Keratinocyte (primary cell): ENCODE measurements at regions not wholly inside any gene's neighbourhood (a gene's known extent, or its start where the extent isn't known, plus 50 kb on each side); places are given as distances from the start of the nearest gene placed in this dataset.

ENCODE experiments used
- DNase-seq: peaks from one replicate; pipeline ENCODE4 v3.0.0-alpha.2; 2011; ENCODE audit warnings: low read depth, missing footprints, low spot score
- FAIRE-seq: peaks from 2 replicates; lab custom pipeline; 2011; peaks lifted over from hg19 to GRCh38; lab: Jason Lieb, UNC
- H2AFZ ChIP-seq: 2 replicates; pipeline ENCODE4 v1.6.0; 2012; ENCODE audit warnings: low read length, control low read depth, inconsistent platforms; ENCODE audit not compliant: control insufficient read depth
- H3K27ac ChIP-seq: 2 replicates; pipeline ENCODE4 v1.5.1; 2011; ENCODE audit warnings: low read length; ENCODE audit not compliant: control insufficient read depth, insufficient read depth
- H3K27me3 ChIP-seq: 3 replicates; pipeline ENCODE4 v1.6.0; 2011; ENCODE audit warnings: low read length; ENCODE audit not compliant: control insufficient read depth, insufficient read depth; ENCODE audit errors: extremely low read depth
- H3K36me3 ChIP-seq, 2 experiments: 2 replicates in 1 of 2; 3 replicates in 1 of 2; pipeline ENCODE4 v1.5.1; 2011; ENCODE audit warnings: low read length in 2 of 2, mild to moderate bottlenecking in 1 of 2; ENCODE audit not compliant: control insufficient read depth in 2 of 2, insufficient read depth in 2 of 2; ENCODE audit errors: extremely low read depth in 1 of 2
- H3K4me1 ChIP-seq: 3 replicates; pipeline ENCODE4 v1.5.1; 2011; ENCODE audit warnings: low read length; ENCODE audit not compliant: control insufficient read depth, insufficient read depth; ENCODE audit errors: extremely low read depth
- H3K4me2 ChIP-seq: 3 replicates; pipeline ENCODE4 v1.6.0; 2011; ENCODE audit warnings: low read depth, low read length; ENCODE audit not compliant: control insufficient read depth, insufficient read depth; ENCODE audit errors: extremely low read depth
- H3K4me3 ChIP-seq, 3 experiments: fragments of 200-600 bp in 1 of 3; sonication (generic) in 1 of 3; 2 replicates in 2 of 3; 3 replicates in 1 of 3; pipeline ENCODE4 v1.5.1; 2011 to 2016; ENCODE audit warnings: low read length in 3 of 3, mild to moderate bottlenecking in 3 of 3, control low read depth in 2 of 3, inconsistent platforms in 1 of 3, low read depth in 1 of 3, mixed read lengths in 1 of 3, mixed run types in 1 of 3, moderate library complexity in 1 of 3; ENCODE audit not compliant: control insufficient read depth in 2 of 3, insufficient read depth in 2 of 3; ENCODE audit errors: extremely low read depth in 1 of 3
- H3K79me2 ChIP-seq: 2 replicates; pipeline ENCODE4 v1.6.0; 2012; ENCODE audit warnings: low read length; ENCODE audit not compliant: control insufficient read depth, insufficient read depth
- H3K9ac ChIP-seq: 3 replicates; pipeline ENCODE4 v1.6.0; 2011; ENCODE audit warnings: low read length; ENCODE audit not compliant: control insufficient read depth, insufficient read depth; ENCODE audit errors: extremely low read depth
- H3K9me1 ChIP-seq: 3 replicates; pipeline ENCODE4 v1.6.0; 2011; ENCODE audit warnings: low read length; ENCODE audit not compliant: control insufficient read depth, insufficient read depth; ENCODE audit errors: extremely low read depth
- H3K9me3 ChIP-seq: 2 replicates; pipeline ENCODE4 v1.5.1; 2012; ENCODE audit warnings: low read depth, low read length; ENCODE audit not compliant: control insufficient read depth
- H4K20me1 ChIP-seq: 3 replicates; pipeline ENCODE4 v1.6.0; 2011; ENCODE audit warnings: low read length; ENCODE audit not compliant: control insufficient read depth, insufficient read depth; ENCODE audit errors: extremely low read depth
- EZH2 ChIP-seq: IDR thresholded peaks from one replicate; pipeline ENCODE4 v1.6.1; 2012; ENCODE audit warnings: inconsistent platforms, mild to moderate bottlenecking, low read length, moderate library complexity
- dilution Hi-C: fragments of 300-500 bp; cut with MboI; formaldehyde crosslinking; loops from one replicate; pipeline ENCODE4 v1.7.0; 2020; ENCODE audit warnings: low sequenced_read_pairs; ENCODE audit not compliant: extremely low pct_ligation_motif_present
- TF ChIP-seq, protein P1 (sequence below), 3 experiments: IDR thresholded peaks in 1 of 3; conservative IDR thresholded peaks in 1 of 3; optimal IDR thresholded peaks in 1 of 3; 2 replicates in 2 of 3; 3 replicates in 1 of 3; pipeline versions ENCODE3 to v1.5.1; 2011; ENCODE audit warnings: low read length in 3 of 3, mild to moderate bottlenecking in 3 of 3, moderate library complexity in 2 of 3, control low read depth in 1 of 3, inconsistent platforms in 1 of 3; ENCODE audit not compliant: insufficient read depth in 2 of 3; ENCODE audit errors: extremely low read depth in 1 of 3

DNA sequence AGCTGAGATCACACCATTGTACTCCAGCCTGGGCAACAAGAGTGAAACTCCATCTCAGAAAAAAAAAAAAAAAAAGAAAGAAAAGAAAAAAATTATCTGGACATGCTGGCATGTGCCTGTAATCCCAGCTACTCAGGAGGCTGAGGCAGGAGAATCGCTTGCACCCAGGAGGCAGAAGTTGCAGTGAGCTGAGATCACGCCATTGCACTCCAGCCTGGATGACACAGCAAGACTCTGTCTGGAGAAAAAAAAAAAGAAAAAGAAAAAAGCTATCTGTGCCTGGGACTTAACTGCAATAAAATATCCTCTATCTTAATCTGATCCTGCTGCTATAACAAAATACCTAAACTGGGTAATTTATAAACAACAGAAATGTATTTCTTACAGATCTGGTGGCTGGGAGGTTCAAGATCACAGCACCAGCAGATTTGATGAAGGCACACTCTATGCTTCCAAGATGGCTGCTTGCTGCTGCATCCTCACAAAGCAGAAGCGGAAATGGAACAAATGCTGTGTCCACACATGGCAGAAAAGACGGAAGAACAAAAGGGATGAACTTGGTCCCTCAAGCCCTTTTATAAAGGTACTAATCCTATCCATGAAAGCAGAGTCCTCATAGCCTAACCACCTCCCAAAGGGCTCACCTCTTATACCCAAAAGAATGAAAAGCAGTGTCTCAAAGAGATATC, 273.3 kb upstream of the JARID2 start:
- no peak for DNase-seq
- Histone ChIP-seq H3K27me3 (no peaks in the 10 kb centered on the region), H3K9me1 (no peaks in the 10 kb centered on the region), H3K9ac (no peak overlapping the region), H3K4me3 (no peak overlapping the region), H3K9me3 (no peaks in the 10 kb centered on the region), H3K4me2 (no peak overlapping the region), H3K4me1 (no peaks in the 10 kb centered on the region), H2AFZ (no peak overlapping the region), H3K36me3 (no peaks in the 10 kb centered on the region), H4K20me1 (no peaks in the 10 kb centered on the region), H3K27ac (no peak overlapping the region), H3K79me2 (no peaks in the 10 kb centered on the region)
- no peak for FAIRE-seq
- TF ChIP-seq, protein P1, sequence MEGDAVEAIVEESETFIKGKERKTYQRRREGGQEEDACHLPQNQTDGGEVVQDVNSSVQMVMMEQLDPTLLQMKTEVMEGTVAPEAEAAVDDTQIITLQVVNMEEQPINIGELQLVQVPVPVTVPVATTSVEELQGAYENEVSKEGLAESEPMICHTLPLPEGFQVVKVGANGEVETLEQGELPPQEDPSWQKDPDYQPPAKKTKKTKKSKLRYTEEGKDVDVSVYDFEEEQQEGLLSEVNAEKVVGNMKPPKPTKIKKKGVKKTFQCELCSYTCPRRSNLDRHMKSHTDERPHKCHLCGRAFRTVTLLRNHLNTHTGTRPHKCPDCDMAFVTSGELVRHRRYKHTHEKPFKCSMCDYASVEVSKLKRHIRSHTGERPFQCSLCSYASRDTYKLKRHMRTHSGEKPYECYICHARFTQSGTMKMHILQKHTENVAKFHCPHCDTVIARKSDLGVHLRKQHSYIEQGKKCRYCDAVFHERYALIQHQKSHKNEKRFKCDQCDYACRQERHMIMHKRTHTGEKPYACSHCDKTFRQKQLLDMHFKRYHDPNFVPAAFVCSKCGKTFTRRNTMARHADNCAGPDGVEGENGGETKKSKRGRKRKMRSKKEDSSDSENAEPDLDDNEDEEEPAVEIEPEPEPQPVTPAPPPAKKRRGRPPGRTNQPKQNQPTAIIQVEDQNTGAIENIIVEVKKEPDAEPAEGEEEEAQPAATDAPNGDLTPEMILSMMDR (optimal IDR thresholded peaks at IDR 0.05 in 1 of 3, IDR thresholded peaks at IDR 0.05 in 1 of 3, conservative IDR thresholded peaks at IDR 0.05 in 1 of 3; ENCODE audit: extremely low read depth in 1 of 3, insufficient read depth in 2 of 3, low read length in 3 of 3): no peak
- TF ChIP-seq EZH2: no peak
- dilution Hi-C loops: no loop called here

DNA sequence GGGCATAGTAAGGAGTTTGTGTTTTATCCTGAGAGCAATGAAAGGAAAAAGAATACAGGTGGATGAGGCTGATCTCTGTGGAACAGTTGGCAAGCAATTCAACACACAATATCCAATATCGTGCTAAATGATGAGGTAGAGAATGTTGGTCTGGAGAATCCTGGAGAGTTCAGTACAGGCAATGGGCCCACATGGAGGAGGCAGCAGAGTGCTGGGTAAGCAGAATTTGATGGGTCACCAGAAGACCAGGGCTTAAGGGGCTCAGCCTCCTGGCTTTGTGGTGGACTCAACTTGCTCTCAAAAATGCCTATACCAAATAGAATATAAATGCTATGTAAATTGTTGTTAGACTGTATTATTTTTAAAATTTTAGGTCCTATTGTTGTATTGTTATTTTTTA, 271.5 kb upstream of the JARID2 start:
- Histone ChIP-seq H3K4me2 (no peak overlapping the region), H3K9ac (no peak overlapping the region), H3K9me1 (no peaks in the 10 kb centered on the region), H4K20me1 (no peaks in the 10 kb centered on the region), H3K27me3 (no peaks in the 10 kb centered on the region), H3K36me3 (no peaks in the 10 kb centered on the region), H3K4me1 (no peaks in the 10 kb centered on the region), H3K27ac (no peak overlapping the region), H3K9me3 (no peaks in the 10 kb centered on the region), H3K4me3 (no peak overlapping the region), H3K79me2 (no peaks in the 10 kb centered on the region), H2AFZ (no peak overlapping the region)
- TF ChIP-seq EZH2: no peak
- TF ChIP-seq, protein P1 (optimal IDR thresholded peaks at IDR 0.05 in 1 of 3, IDR thresholded peaks at IDR 0.05 in 1 of 3, conservative IDR thresholded peaks at IDR 0.05 in 1 of 3; ENCODE audit: extremely low read depth in 1 of 3, insufficient read depth in 2 of 3, low read length in 3 of 3): no peak
- dilution Hi-C loops: no loop called here
- FAIRE-seq (no peak), DNase-seq (no peak)
